Neural cell (in vitro differentiated cells): ENCODE measurements at regions not wholly inside any gene's neighbourhood (a gene's known extent, or its start where the extent isn't known, plus 50 kb on each side); places are given as distances from the start of the nearest gene placed in this dataset.

ENCODE experiments used
- H2AFZ ChIP-seq: fragments of 200-600, 300-800 bp; sonication (generic), shearing (Covaris generic); 2 replicates; pipeline ENCODE4 v1.6.0; 2014; ENCODE audit warnings: low read depth, mild to moderate bottlenecking, antibody characterized with exemption, low read length, moderate library complexity
- H3F3A ChIP-seq: fragments of 200-600 bp; shearing (Covaris generic); 2 replicates; pipeline ENCODE4 v1.6.1; 2016; ENCODE audit warnings: mild to moderate bottlenecking, moderate library complexity, mixed read lengths, antibody characterized with exemption, low read length; ENCODE audit not compliant: insufficient read depth, poor library complexity, severe bottlenecking
- H3K27ac ChIP-seq: fragments of 200-600, 300-800 bp; sonication (generic), shearing (Covaris generic); 2 replicates; pipeline ENCODE4 v1.5.1; 2014; ENCODE audit warnings: mild to moderate bottlenecking, low read length, moderate library complexity
- H3K27me3 ChIP-seq: fragments of 300-800, 200-600 bp; sonication (generic), shearing (Covaris generic); 2 replicates; pipeline ENCODE4 v1.6.0; 2014; ENCODE audit warnings: mild to moderate bottlenecking, low read depth, low read length, moderate library complexity; ENCODE audit not compliant: insufficient read depth
- H3K36me3 ChIP-seq: fragments of 300-800, 200-600 bp; sonication (generic), shearing (Covaris generic); 2 replicates; pipeline ENCODE4 v1.5.1; 2014; ENCODE audit warnings: mild to moderate bottlenecking, antibody characterized with exemption, low read length, moderate library complexity; ENCODE audit not compliant: insufficient read depth
- H3K4me2 ChIP-seq: fragments of 300-800, 200-600 bp; sonication (generic), shearing (Covaris generic); 2 replicates; pipeline ENCODE4 v1.6.0; 2014; ENCODE audit warnings: mild to moderate bottlenecking, low read length
- H3K4me3 ChIP-seq: fragments of 300-800, 200-600 bp; sonication (generic), shearing (Covaris generic); 2 replicates; pipeline ENCODE4 v1.5.1; 2014; ENCODE audit warnings: mild to moderate bottlenecking, low read length, moderate library complexity
- H3K79me2 ChIP-seq: fragments of 200-600 bp; shearing (Covaris generic); replicated peaks from 2 replicates; pipeline ENCODE4 v1.6.0; 2014; ENCODE audit warnings: mild to moderate bottlenecking, low read length, moderate library complexity; ENCODE audit not compliant: insufficient read depth
- H3K9ac ChIP-seq: fragments of 300-800, 200-600 bp; sonication (generic), shearing (Covaris generic); 2 replicates; pipeline ENCODE4 v1.6.1; 2016; ENCODE audit warnings: mild to moderate bottlenecking, low read length, mixed read lengths
- H3K9me2 ChIP-seq: fragments of 200-600 bp; shearing (Covaris generic); 2 replicates; pipeline ENCODE4 v1.6.1; 2016; ENCODE audit warnings: mild to moderate bottlenecking, low read length, mixed read lengths; ENCODE audit not compliant: insufficient read depth
- H3K9me3 ChIP-seq: fragments of 200-600, 300-800 bp; sonication (generic), shearing (Covaris generic); 2 replicates; pipeline ENCODE4 v1.6.1; 2016; ENCODE audit warnings: mild to moderate bottlenecking, mixed run types, low read length, moderate library complexity, mixed read lengths
- H4K20me1 ChIP-seq: fragments of 200-600 bp; shearing (Covaris generic); 2 replicates; pipeline ENCODE4 v1.6.1; 2016; ENCODE audit warnings: mild to moderate bottlenecking, mixed run types; ENCODE audit not compliant: insufficient read depth
- CTCF ChIP-seq: fragments of 450-650 bp; IDR thresholded peaks from 2 replicates; pipeline ENCODE4 v1.5.1; 2014; ENCODE audit warnings: antibody characterized with exemption, mild to moderate bottlenecking, moderate library complexity; ENCODE audit not compliant: poor library complexity, severe bottlenecking
- EP300 ChIP-seq: fragments of 450-650 bp; conservative IDR thresholded peaks from 2 replicates; pipeline ENCODE4 v1.6.1; 2014; ENCODE audit warnings: antibody characterized with exemption, mild to moderate bottlenecking, moderate library complexity; ENCODE audit not compliant: poor library complexity, severe bottlenecking
- EZH2 ChIP-seq: fragments of 200-600, 300-800 bp; shearing (Covaris generic), sonication (generic); IDR thresholded peaks from 2 replicates; pipeline ENCODE4 v1.6.1; 2014; ENCODE audit warnings: antibody characterized with exemption, low read length, borderline replicate concordance, mild to moderate bottlenecking; ENCODE audit not compliant: insufficient read depth, poor library complexity, severe bottlenecking
- MXI1 ChIP-seq: fragments of 450-650 bp; conservative IDR thresholded peaks from 2 replicates; pipeline ENCODE4 v1.6.1; 2014; ENCODE audit warnings: antibody characterized with exemption, mild to moderate bottlenecking; ENCODE audit not compliant: poor library complexity, severe bottlenecking
- POLR2AphosphoS5 ChIP-seq: IDR thresholded peaks from 2 replicates; pipeline ENCODE4 v1.6.1; 2012
- RAD21 ChIP-seq: fragments of 450-650 bp; conservative IDR thresholded peaks from 2 replicates; pipeline ENCODE4 v1.6.1; 2014; ENCODE audit warnings: antibody characterized with exemption, mild to moderate bottlenecking, moderate library complexity
- REST ChIP-seq: IDR thresholded peaks from 2 replicates; pipeline ENCODE4 v1.6.1; 2012; ENCODE audit warnings: borderline replicate concordance
- SMC3 ChIP-seq: fragments of 450-650 bp; conservative IDR thresholded peaks from 2 replicates; pipeline ENCODE4 v1.6.1; 2014; ENCODE audit warnings: antibody characterized with exemption, mild to moderate bottlenecking, moderate library complexity; ENCODE audit not compliant: poor library complexity
- TAF1 ChIP-seq: IDR thresholded peaks from 2 replicates; pipeline ENCODE4 v1.6.1; 2012; ENCODE audit warnings: low read depth

GRCh38 chr5:152704286-152704685 lies 299.2 kb upstream of the NMUR2 start:
- Histone ChIP-seq H3K9ac (no peak overlapping the region), H2AFZ (no peak overlapping the region), H3K36me3 (no peaks in the 10 kb centered on the region), H3K27ac (no peak overlapping the region), H3K27me3 (no peaks in the 10 kb centered on the region), H3K4me3 (no peak overlapping the region), H3F3A (no peaks in the 10 kb centered on the region), H4K20me1 (no peaks in the 10 kb centered on the region), H3K79me2 (no peaks in the 10 kb centered on the region), H3K9me3 (no peaks in the 10 kb centered on the region), H3K4me2 (no peak overlapping the region), H3K9me2 (no peaks in the 10 kb centered on the region)
- TF ChIP-seq POLR2AphosphoS5, result no peak
- no peak for TF ChIP-seq RAD21
- no peak for TF ChIP-seq MXI1
- no peak for TF ChIP-seq EZH2

GRCh38 chr5:152711801-152712388 lies 306.8 kb upstream of the NMUR2 start:
- Histone ChIP-seq H3K9me3 (no peaks in the 10 kb centered on the region), H3K9me2 (no peaks in the 10 kb centered on the region), H3K79me2 (no peaks in the 10 kb centered on the region), H3K36me3 (no peaks in the 10 kb centered on the region), H3K9ac (no peak overlapping the region), H3K27ac (peak overlapping the region; percentile 38), H4K20me1 (no peaks in the 10 kb centered on the region), H3K4me3 (no peak overlapping the region), H3K27me3 (no peaks in the 10 kb centered on the region), H3F3A (no peaks in the 10 kb centered on the region), H2AFZ (no peak overlapping the region), H3K4me2 (no peak overlapping the region)
- TF ChIP-seq REST, result peak; percentile 61
- TF ChIP-seq CTCF, result no peak

GRCh38 chr5:152717393-152717792 lies 312.3 kb upstream of the NMUR2 start:
- H3K79me2 ChIP-seq, result no peaks in the 10 kb centered on the region
- H3K9me3 ChIP-seq, result no peaks in the 10 kb centered on the region
- no peaks in the 10 kb centered on the region for H3K27me3 ChIP-seq
- no peak overlapping the region for H2AFZ ChIP-seq
- no peaks in the 10 kb centered on the region for H3K9me2 ChIP-seq
- H4K20me1 ChIP-seq, result no peaks in the 10 kb centered on the region
- no peaks in the 10 kb centered on the region for H3K36me3 ChIP-seq
- H3K4me3 ChIP-seq, result no peak overlapping the region
- H3F3A ChIP-seq, result no peaks in the 10 kb centered on the region
- H3K27ac ChIP-seq, result no peak overlapping the region
- TF ChIP-seq SMC3 (no peak), CTCF (no peak), EZH2 (no peak), REST (no peak), EP300 (no peak), RAD21 (no peak), MXI1 (no peak), POLR2AphosphoS5 (no peak), TAF1 (no peak)
- no peak overlapping the region for H3K9ac ChIP-seq
- H3K4me2 ChIP-seq, result no peak overlapping the region
